HCT116 (cell line): ENCODE measurements at regions not wholly inside any gene's neighbourhood (a gene's known extent, or its start where the extent isn't known, plus 50 kb on each side); places are given as distances from the start of the nearest gene placed in this dataset.

Source experiments
- ATAC-seq: fragments of 200-7000 bp; cut with Tn5 transposase; 2 replicates; pipeline ENCODE4 v1.9.1; 2020; ENCODE audit warnings: mild to moderate bottlenecking, moderate library complexity
- BruUV-seq: library from RNA; stranded (reverse); fragments of 400-500 nt; replicated peaks from 2 replicates; lab custom pipeline; 2021; lab: Mats Ljungman, UMichigan
- CTCF ChIA-PET: fragments of 300-600 bp; sonication (Branson Sonifier 250); formaldehyde crosslinking; loops from one replicate; lab custom pipeline; 2021; ENCODE audit warnings: antibody characterized with exemption; lab: Charles Lee
- POLR2A ChIA-PET: fragments of 300-600, 350-600 bp; sonication (Branson Sonifier 250); formaldehyde crosslinking; loops from one replicate; lab custom pipeline; 2021; ENCODE audit warnings: antibody characterized with exemption; lab: Charles Lee
- RAD21 ChIA-PET, 2 experiments: fragments of 300-600 bp; sonication (Branson Sonifier 250); formaldehyde crosslinking; loops; one replicate each; lab custom pipeline; 2023; ENCODE audit warnings: low total read pairs in 2 of 2; ENCODE audit not compliant: uncharacterized antibody in 2 of 2, unreplicated experiment in 2 of 2, low non-redundant PET in 1 of 2; lab: Charles Lee
- DNase-seq: peaks from one replicate; pipeline ENCODE4 v3.0.0-alpha.2; 2010; ENCODE audit warnings: low read depth, low spot score
- H2AFZ ChIP-seq: fragments of 200-600 bp; shearing (Covaris generic), sonication (generic); 2 replicates; pipeline ENCODE4 v1.6.1; 2017; ENCODE audit warnings: low read depth, mixed run types, mixed read lengths, antibody characterized with exemption, low read length; ENCODE audit not compliant: poor library complexity, severe bottlenecking
- H3K27ac ChIP-seq: 2 replicates; pipeline ENCODE4 v1.5.1; 2012; ENCODE audit warnings: low read depth, low read length
- H3K27me3 ChIP-seq: fragments of 200-600 bp; sonication (generic); 2 replicates; pipeline ENCODE4 v1.6.1; 2016; ENCODE audit warnings: mixed run types, low read length, mixed read lengths; ENCODE audit not compliant: insufficient read depth
- H3K36me3 ChIP-seq, 2 experiments: fragments of 200-500 bp in 1 of 2; fragments of 200-600 bp in 1 of 2; sonication (Bioruptor generic) in 1 of 2; sonication (generic) in 1 of 2; 2 replicates each; pipeline versions ENCODE4 v1.5.1 to v1.6.1; 2014 to 2016; ENCODE audit warnings: low read length in 2 of 2, inconsistent platforms in 1 of 2, mixed read lengths in 1 of 2, mixed run types in 1 of 2; ENCODE audit not compliant: insufficient read depth in 2 of 2, control insufficient read depth in 1 of 2
- H3K4me1 ChIP-seq, 2 experiments: fragments of 200-600 bp in 1 of 2; sonication (generic) in 1 of 2; 2 replicates each; pipeline versions ENCODE4 v1.5.1 to v1.6.1; 2012 to 2017; ENCODE audit warnings: low read length in 2 of 2, inconsistent platforms in 1 of 2, mild to moderate bottlenecking in 1 of 2, mixed read lengths in 1 of 2, mixed run types in 1 of 2, moderate library complexity in 1 of 2; ENCODE audit not compliant: insufficient read depth in 2 of 2, control insufficient read depth in 1 of 2
- H3K4me2 ChIP-seq: fragments of 200-600 bp; sonication (generic); 2 replicates; pipeline ENCODE4 v1.6.1; 2017; ENCODE audit warnings: mixed run types, low read length, mixed read lengths
- H3K4me3 ChIP-seq, 2 experiments: fragments of 200-600 bp in 1 of 2; sonication (generic) in 1 of 2; replicated peaks in 1 of 2; 2 replicates each; pipeline ENCODE4 v1.5.1; 2011 to 2016; ENCODE audit warnings: low read length in 2 of 2, control low read depth in 1 of 2, low read depth in 1 of 2, mild to moderate bottlenecking in 1 of 2, mixed read lengths in 1 of 2, mixed run types in 1 of 2
- H3K79me2 ChIP-seq: fragments of 200-600 bp; sonication (generic); 2 replicates; pipeline ENCODE4 v1.6.1; 2017; ENCODE audit warnings: mild to moderate bottlenecking, mixed run types, low read length, moderate library complexity, mixed read lengths; ENCODE audit not compliant: insufficient read depth
- H3K9ac ChIP-seq: fragments of 200-600 bp; sonication (generic); 2 replicates; pipeline ENCODE4 v1.6.1; 2016; ENCODE audit warnings: low read length, mixed read lengths
- H3K9me2 ChIP-seq: fragments of 200-600 bp; sonication (generic), shearing (Covaris generic); 2 replicates; pipeline ENCODE4 v1.6.1; 2017; ENCODE audit warnings: mixed run types, mild to moderate bottlenecking, moderate library complexity; ENCODE audit not compliant: insufficient read depth
- H3K9me3 ChIP-seq, 2 experiments: fragments of 200-500 bp in 1 of 2; fragments of 200-600 bp in 1 of 2; sonication (Bioruptor generic) in 1 of 2; sonication (generic) in 1 of 2; 2 replicates each; pipeline ENCODE4 v1.6.1; 2014 to 2017; ENCODE audit warnings: low read length in 2 of 2, mixed read lengths in 2 of 2, inconsistent platforms in 1 of 2, low read depth in 1 of 2, mild to moderate bottlenecking in 1 of 2, mixed run types in 1 of 2, moderate library complexity in 1 of 2; ENCODE audit not compliant: control insufficient read depth in 1 of 2, insufficient read depth in 1 of 2
- H4K20me1 ChIP-seq: fragments of 200-600 bp; sonication (generic), shearing (Covaris generic); 2 replicates; pipeline ENCODE4 v1.6.1; 2017; ENCODE audit warnings: mixed run types, mild to moderate bottlenecking, moderate library complexity; ENCODE audit not compliant: insufficient read depth
- EGR1 ChIP-seq: IDR thresholded peaks from 2 replicates; pipeline ENCODE4 v1.6.1; 2012; ENCODE audit warnings: low read depth
- EZH2 ChIP-seq: fragments of 200-600 bp; sonication (generic); IDR thresholded peaks from 2 replicates; pipeline ENCODE4 v1.6.1; 2017; ENCODE audit warnings: antibody characterized with exemption, mixed run types
- POLR2AphosphoS5 ChIP-seq: IDR thresholded peaks from 2 replicates; pipeline ENCODE4 v1.6.1; 2011; ENCODE audit warnings: mild to moderate bottlenecking, low read depth, low read length, moderate library complexity
- SP1 ChIP-seq: IDR thresholded peaks from 2 replicates; pipeline ENCODE4 v1.6.1; 2012; ENCODE audit warnings: low read depth
- SRF ChIP-seq: IDR thresholded peaks from 2 replicates; pipeline ENCODE4 v1.6.1; 2012; ENCODE audit warnings: low read depth
- ZNF274 ChIP-seq: fragments of 200-500 bp; sonication (Bioruptor generic); IDR thresholded peaks from 2 replicates; pipeline ENCODE4 v1.6.1; 2014; ENCODE audit warnings: mild to moderate bottlenecking, low read depth, low read length, inconsistent platforms
- intact Hi-C: fragments of 100-400 bp; cut with micrococcal nuclease; formaldehyde crosslinking; loops from 2 replicates; pipeline ENCODE4 v1.10.0; 2022
- TF ChIP-seq, protein P1 (sequence below): IDR thresholded peaks from 2 replicates; pipeline ENCODE4 v1.6.1; 2011; ENCODE audit warnings: mild to moderate bottlenecking, low read length, moderate library complexity; ENCODE audit not compliant: insufficient replicate concordance; ENCODE audit errors: extremely low read depth

DNA sequence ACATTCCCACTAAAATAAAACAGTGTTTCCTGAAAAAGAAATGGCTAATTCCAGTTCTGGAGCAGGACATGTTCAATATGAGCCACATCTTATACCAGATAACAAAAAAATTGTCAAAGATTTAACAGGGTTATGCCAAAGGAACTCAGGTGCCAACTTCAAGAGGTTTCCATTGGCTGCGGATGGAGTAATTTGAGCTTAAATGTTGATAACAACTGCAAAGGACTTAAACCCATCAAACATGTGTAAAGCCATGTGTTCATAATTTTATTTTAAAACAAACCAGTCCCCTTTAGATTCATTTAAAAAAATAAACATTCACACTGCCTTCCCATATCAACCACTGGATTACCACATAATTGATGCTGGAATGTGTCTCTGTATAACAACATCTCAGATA lies 156.4 kb upstream of the PCDH18 start (continued):
- no peak for TF ChIP-seq POLR2AphosphoS5
- TF ChIP-seq ZNF274: no peak
- no peak for TF ChIP-seq SP1

GRCh38 chr4:137685357-137685756 lies 153.1 kb upstream of the PCDH18 start:
- Histone ChIP-seq H3K4me3 (no peak overlapping the region), H3K79me2 (no peaks in the 10 kb centered on the region), H3K4me2 (no peak overlapping the region), H3K9ac (no peak overlapping the region), H3K27ac (no peak overlapping the region), H3K36me3 (no peaks in the 10 kb centered on the region), H3K9me3 (no peaks in the 10 kb centered on the region), H3K9me2 (no peaks in the 10 kb centered on the region), H3K4me1 (no peaks in the 10 kb centered on the region), H4K20me1 (no peaks in the 10 kb centered on the region), H2AFZ (no peak overlapping the region), H3K27me3 (no peaks in the 10 kb centered on the region)
- DNase-seq (no peak), ATAC-seq (no peak)
- ChIA-PET RAD21 (no interaction called here), POLR2A (no interaction called here), CTCF (no interaction called here)
- intact Hi-C loops: no loop called here
- TF ChIP-seq POLR2AphosphoS5: no peak
- TF ChIP-seq SRF: no peak
- no peak for TF ChIP-seq EZH2
- no peak for TF ChIP-seq EGR1
- TF ChIP-seq, protein P1, sequence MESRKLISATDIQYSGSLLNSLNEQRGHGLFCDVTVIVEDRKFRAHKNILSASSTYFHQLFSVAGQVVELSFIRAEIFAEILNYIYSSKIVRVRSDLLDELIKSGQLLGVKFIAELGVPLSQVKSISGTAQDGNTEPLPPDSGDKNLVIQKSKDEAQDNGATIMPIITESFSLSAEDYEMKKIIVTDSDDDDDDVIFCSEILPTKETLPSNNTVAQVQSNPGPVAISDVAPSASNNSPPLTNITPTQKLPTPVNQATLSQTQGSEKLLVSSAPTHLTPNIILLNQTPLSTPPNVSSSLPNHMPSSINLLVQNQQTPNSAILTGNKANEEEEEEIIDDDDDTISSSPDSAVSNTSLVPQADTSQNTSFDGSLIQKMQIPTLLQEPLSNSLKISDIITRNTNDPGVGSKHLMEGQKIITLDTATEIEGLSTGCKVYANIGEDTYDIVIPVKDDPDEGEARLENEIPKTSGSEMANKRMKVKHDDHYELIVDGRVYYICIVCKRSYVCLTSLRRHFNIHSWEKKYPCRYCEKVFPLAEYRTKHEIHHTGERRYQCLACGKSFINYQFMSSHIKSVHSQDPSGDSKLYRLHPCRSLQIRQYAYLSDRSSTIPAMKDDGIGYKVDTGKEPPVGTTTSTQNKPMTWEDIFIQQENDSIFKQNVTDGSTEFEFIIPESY: no peak
- BruUV-seq: no TSS peak
